ENCODE measurements at regions not wholly inside any gene's neighbourhood (a gene's known extent, or its start where the extent isn't known, plus 50 kb on each side); places are given as distances from the start of the nearest gene placed in this dataset.
"Not testable (repeated sequence)": the region's sequence is repeated elsewhere in the genome, so short reads cannot be mapped to it uniquely, and the experiment has no call there.

DNA sequence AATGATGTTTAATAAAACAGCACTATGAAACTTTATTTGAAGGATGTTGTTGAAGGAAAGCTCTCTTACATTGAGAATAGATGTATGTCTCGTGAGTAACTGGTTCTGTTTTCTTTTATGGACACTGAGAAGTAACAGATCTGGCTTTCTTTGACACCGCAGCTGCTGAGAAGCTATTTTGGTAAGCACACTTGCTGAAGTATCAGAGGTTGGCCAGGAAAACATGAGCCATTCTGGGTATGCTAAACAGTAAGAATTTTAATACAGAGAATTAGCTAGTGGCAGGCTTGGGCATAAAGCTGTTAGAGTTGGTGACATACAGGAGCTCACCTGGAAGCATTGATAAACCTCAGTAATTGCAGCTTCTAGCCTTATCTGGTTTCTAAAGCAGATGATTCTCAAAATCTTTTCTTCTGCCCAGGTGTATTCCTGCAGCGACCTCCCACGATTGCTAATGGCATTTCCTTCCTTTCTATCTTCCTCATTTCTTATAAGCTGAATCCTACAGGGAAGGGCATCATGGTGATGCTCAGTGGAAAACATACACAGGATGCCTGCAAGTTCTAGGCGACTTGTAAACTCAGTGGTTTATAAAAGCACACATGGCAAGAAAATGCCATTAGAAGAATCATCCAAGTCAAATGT lies 291.6 kb upstream of the SLC16A7 start:
- H3K36me3 ChIP-seq (ENCODE audit: low read depth) = no peaks in the 10 kb centered on the region
- DNase-seq (no peak), ATAC-seq (no peak)
- H3K4me1 ChIP-seq (ENCODE audit: low read depth) = no peaks in the 10 kb centered on the region
- no peaks in the 10 kb centered on the region for H3K9me3 ChIP-seq
- no peak for TF ChIP-seq CTCF (IDR thresholded peaks at IDR 0.05)
- H3K4me3 ChIP-seq = no peak overlapping the region
- intact Hi-C loops (cut with DNase I, micrococcal nuclease) = no loop called here

- intact Hi-C loops (cut with DNase I, micrococcal nuclease) = no loop called here
- H3K9me3 ChIP-seq = no peaks in the 10 kb centered on the region
- no peaks in the 10 kb centered on the region for H3K36me3 ChIP-seq (ENCODE audit: low read depth)
- ATAC-seq (no peak), DNase-seq (no peak)
- TF ChIP-seq CTCF (IDR thresholded peaks at IDR 0.05) = no peak
- H3K4me3 ChIP-seq = no peak overlapping the region
- H3K4me1 ChIP-seq (ENCODE audit: low read depth) = no peaks in the 10 kb centered on the region
These were observed 297.5 kb upstream of the SLC16A7 start for GRCh38 chr12:59298296-59298695.

- no peak for ATAC-seq
- no peaks in the 10 kb centered on the region for H3K4me1 ChIP-seq (ENCODE audit: low read depth)
- no peaks in the 10 kb centered on the region for H3K9me3 ChIP-seq
- H3K36me3 ChIP-seq (ENCODE audit: low read depth) = no peaks in the 10 kb centered on the region
- no peak for DNase-seq
- no peak for TF ChIP-seq CTCF (IDR thresholded peaks at IDR 0.05)
- no peak overlapping the region for H3K4me3 ChIP-seq
- intact Hi-C loops (cut with DNase I, micrococcal nuclease) = no loop called here
These were observed 301.6 kb upstream of the SLC16A7 start for GRCh38 chr12:59294221-59294620.

GRCh38 chr12:59282999-59283398 lies 312.8 kb upstream of the SLC16A7 start:
- ATAC-seq = no peak
- no peaks in the 10 kb centered on the region for H3K9me3 ChIP-seq
- no peaks in the 10 kb centered on the region for H3K4me1 ChIP-seq (ENCODE audit: low read depth)
- intact Hi-C loops (cut with DNase I, micrococcal nuclease) = no loop called here
- TF ChIP-seq CTCF (IDR thresholded peaks at IDR 0.05) = no peak
- H3K4me3 ChIP-seq = no peak overlapping the region
- no peak for DNase-seq
- H3K36me3 ChIP-seq (ENCODE audit: low read depth) = no peaks in the 10 kb centered on the region

DNA sequence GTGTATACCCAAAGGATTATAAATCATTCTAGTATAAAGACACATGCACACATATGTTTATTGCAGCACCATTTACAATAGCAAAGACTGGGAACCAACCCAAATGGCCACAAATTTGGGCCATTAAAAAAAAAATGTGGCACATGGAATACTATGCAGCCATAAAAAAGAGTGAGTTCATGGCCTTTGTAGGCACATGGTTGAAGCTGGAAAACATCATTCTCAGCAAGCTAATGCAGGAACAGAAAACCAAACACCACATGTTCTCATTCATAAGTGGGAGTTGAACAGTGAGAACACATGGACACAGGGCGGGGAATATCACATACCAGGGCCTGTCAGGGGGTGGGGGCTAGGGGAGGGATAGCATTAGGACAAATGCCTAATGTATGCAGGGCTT lies 322.3 kb upstream of the SLC16A7 start:
- H3K36me3 ChIP-seq (ENCODE audit: low read depth); H3K4me3 ChIP-seq; intact Hi-C loops (cut with DNase I, micrococcal nuclease); DNase-seq; H3K9me3 ChIP-seq; H3K4me1 ChIP-seq (ENCODE audit: low read depth); ATAC-seq: not testable (repeated sequence)

DNA sequence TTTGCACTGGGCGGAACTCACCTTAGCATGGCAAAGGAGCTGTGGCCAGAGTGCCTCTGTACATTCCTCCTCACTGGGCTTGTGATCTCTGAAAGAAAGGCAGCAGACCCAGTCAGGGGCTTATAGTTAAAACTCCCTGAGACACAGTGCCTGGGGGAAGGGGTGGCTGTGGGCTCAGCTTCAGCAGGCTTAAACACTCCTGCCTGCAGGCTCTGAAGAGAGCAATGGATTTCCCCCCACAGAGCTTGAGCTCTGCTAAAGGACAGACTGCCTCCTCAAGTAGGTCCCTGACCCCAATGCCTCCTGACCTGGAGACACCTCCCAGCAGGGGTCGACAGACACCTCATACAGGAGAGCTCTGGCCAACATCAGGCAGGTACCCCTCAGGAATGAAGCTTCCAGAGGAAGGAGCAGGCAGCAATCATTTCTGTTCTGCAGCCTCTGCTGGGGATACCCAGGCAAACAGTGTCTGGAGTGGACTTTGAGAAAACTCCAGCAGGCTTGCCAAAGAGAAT lies 327.5 kb upstream of the SLC16A7 start:
- peak in 1 of 3 donors; percentile 16 for DNase-seq
- no peaks in the 10 kb centered on the region for H3K36me3 ChIP-seq (ENCODE audit: low read depth)
- TF ChIP-seq CTCF (IDR thresholded peaks at IDR 0.05) = no peak
- H3K4me3 ChIP-seq = no peak overlapping the region
- ATAC-seq = no peak
- H3K9me3 ChIP-seq = no peaks in the 10 kb centered on the region
- intact Hi-C loops (cut with DNase I, micrococcal nuclease) = no loop called here
- H3K4me1 ChIP-seq (ENCODE audit: low read depth) = no peaks in the 10 kb centered on the region
